Heart right ventricle (tissue), 16 donors: ENCODE measurements at regions not wholly inside any gene's neighbourhood (a gene's known extent, or its start where the extent isn't known, plus 50 kb on each side); places are given as distances from the start of the nearest gene placed in this dataset.

Experiments
- ATAC-seq, 8 donors: fragments of 200-7000 bp; cut with Tn5 transposase; one replicate each; pipeline ENCODE4 v1.9.1; 2020; ENCODE audit warnings: mild to moderate bottlenecking in 8 of 8, moderate library complexity in 8 of 8, moderate number of reproducible peaks in 1 of 8
- DNase-seq, 2 donors: peaks; one replicate each; pipeline ENCODE4 v3.0.0-alpha.2; 2020
- H3K27ac ChIP-seq, 10 donors: fragments of 200-600 bp; sonication (generic) in 2 of 10; one replicate each; pipeline versions ENCODE4 v1.5.0 to v1.8.0; 2020 to 2022; ENCODE audit warnings: mild to moderate bottlenecking in 3 of 10
- H3K27me3 ChIP-seq, 7 donors: fragments of 200-600 bp; one replicate each; pipeline ENCODE4 v1.8.0; 2021 to 2022; ENCODE audit warnings: mild to moderate bottlenecking in 2 of 7
- H3K36me3 ChIP-seq, 9 donors: fragments of 200-600 bp; sonication (generic) in 1 of 9; one replicate each; pipeline versions ENCODE4 v1.5.0 to v1.8.0; 2020 to 2022; ENCODE audit warnings: mild to moderate bottlenecking in 2 of 9
- H3K4me1 ChIP-seq, 9 donors: fragments of 200-600 bp; sonication (generic) in 1 of 9; one replicate each; pipeline versions ENCODE4 v1.5.0 to v1.8.0; 2020 to 2022; ENCODE audit warnings: mild to moderate bottlenecking in 4 of 9
- H3K4me3 ChIP-seq, 10 donors: fragments of 200-600 bp; sonication (generic) in 2 of 10; one replicate each; pipeline versions ENCODE4 v1.5.0 to v1.8.0; 2020 to 2022; ENCODE audit warnings: mild to moderate bottlenecking in 7 of 10, moderate library complexity in 2 of 10
- H3K9me3 ChIP-seq, 11 donors: fragments of 200-600 bp in 10 of 11; sonication (generic) in 2 of 11; one replicate each; pipeline versions ENCODE4 v1.5.0 to v1.8.0; 2013 to 2022; ENCODE audit warnings: mild to moderate bottlenecking in 2 of 11, control low read depth in 1 of 11, moderate library complexity in 1 of 11
- CTCF ChIP-seq, 9 donors: fragments of 200-600 bp; sonication (generic) in 2 of 9; IDR thresholded peaks; one replicate each; pipeline versions ENCODE4 v1.5.0 to v1.8.0; 2021 to 2022; ENCODE audit warnings: antibody characterized with exemption in 9 of 9, mild to moderate bottlenecking in 5 of 9, moderate library complexity in 1 of 9
- WGBS, 2 donors: extraction: QIAGEN DNeasy Blood & Tissue Kit; methylation state at CpG; one replicate each; pipeline ENCODE4 v1.1.7; 2013; ENCODE audit warnings: inconsistent platforms in 1 of 2; 5-methylcytosine and 5-hydroxymethylcytosine counted together
- intact Hi-C, 10 donors: fragments of 100-400 bp; cut with DNase I; formaldehyde crosslinking; loops; one replicate each; pipeline versions ENCODE4 v1.11.1 to v1.14.2; 2022
- donor health status: Arrhythmogenic right ventricular cardiomyopathy.
- donor health status: ischemic (EF 13 %, LVEDD 7.1; RV severe dilation, severe dysfunction).
- donor health status: healthy with polysubstance abuse.
- donor health status: DM: no; HTN: yes; CAD: no.
- donor health status: DM: no; HTN: no; CAD: no.
- donor health status: ischemic (EF 25% LVEDD 6.9; RV normal size, moderate dysfunction).
- donor health status: ischemic (EF 25% LVEDD 5.7; RV mildly dilated, moderate dysfunction).
- donor health status: healthy.
- donor health status: DM: yes; HTN: yes; CAD: no.
- donor health status: Ischemic cardiomyopathy.
- donor health status: ischemic (EF 35%, LVEDD 5.7; RV mildly dilated, moderate dysfunction).
- donor health status: nonischemic (EF 11% LVEDD 7.7; RV severe dilation, severe dysfunction).
- donor health status: DM: yes; HTN: yes; CAD: no.
- donor health status: PGD.
- donor health status: ischemic (EF 29% LVEDD 5.4; RV normal size, mild dysfunction).
- donor health status: nonischemic (EF 23%, LVEDD 6.1; RV moderate dilation, normal function).

- Histone ChIP-seq H3K4me3 (no peak overlapping the region), H3K4me1 (no peaks in the 10 kb centered on the region), H3K9me3 (no peaks in the 10 kb centered on the region), H3K36me3 (no peaks in the 10 kb centered on the region), H3K27ac (no peak overlapping the region), H3K27me3 (peaks cover 0 to 8% (median 0%) of the 10 kb centered on the region in 7 donors)
- no peak for TF ChIP-seq CTCF (IDR thresholded peaks at IDR 0.05)
- no peak for ATAC-seq
- WGBS, 2 donors, result 76 to 86% methylated on average over 7 of the region's 7 CpGs
- intact Hi-C loops, result no loop called here
- no peak for DNase-seq
Observed at GRCh38 chr16:79864781-79865391, 264.3 kb upstream of the MAF start.

GRCh38 chr16:79864032-79864780, 263.7 kb upstream of the MAF start:
- Histone ChIP-seq H3K4me1 (no peaks in the 10 kb centered on the region), H3K27ac (no peak overlapping the region), H3K36me3 (no peaks in the 10 kb centered on the region), H3K27me3 (peaks cover 0 to 8% (median 0%) of the 10 kb centered on the region in 7 donors), H3K4me3 (no peak overlapping the region), H3K9me3 (no peaks in the 10 kb centered on the region)
- WGBS, 2 donors, result 71 to 76% methylated on average over 8 of the region's 8 CpGs
- no peak for ATAC-seq
- no peak for DNase-seq
- TF ChIP-seq CTCF (IDR thresholded peaks at IDR 0.05), result no peak
- intact Hi-C loops, result no loop called here

- Histone ChIP-seq H3K4me3 (no peak overlapping the region), H3K27ac (no peak overlapping the region), H3K36me3 (no peaks in the 10 kb centered on the region), H3K27me3 (peaks cover 0 to 8% (median 0%) of the 10 kb centered on the region in 7 donors), H3K4me1 (no peaks in the 10 kb centered on the region), H3K9me3 (no peaks in the 10 kb centered on the region)
- intact Hi-C loops, result no loop called here
- WGBS, 2 donors, result 78 to 82% methylated on average over 7 of the region's 7 CpGs
- no peak for TF ChIP-seq CTCF (IDR thresholded peaks at IDR 0.05)
- ATAC-seq (no peak), DNase-seq (no peak)
Observed at GRCh38 chr16:79863128-79864031, 262.8 kb upstream of the MAF start.

GRCh38 chr16:79862601-79863000, 262.1 kb upstream of the MAF start:
- Histone ChIP-seq H3K27me3 (peaks cover 0 to 8% (median 0%) of the 10 kb centered on the region in 7 donors), H3K36me3 (no peaks in the 10 kb centered on the region), H3K9me3 (peaks cover 0 to 5% (median 0%) of the 10 kb centered on the region in 11 donors), H3K4me3 (no peak overlapping the region), H3K4me1 (no peaks in the 10 kb centered on the region), H3K27ac (no peak overlapping the region)
- ATAC-seq (no peak), DNase-seq (no peak)
- TF ChIP-seq CTCF (IDR thresholded peaks at IDR 0.05), result no peak
- WGBS, 2 donors, result 93 to 96% methylated on average over 7 of the region's 7 CpGs
- intact Hi-C loops, result no loop called here
